ENCODE measurements at regions not wholly inside any gene's neighbourhood (a gene's known extent, or its start where the extent isn't known, plus 50 kb on each side); places are given as distances from the start of the nearest gene placed in this dataset.

DNA sequence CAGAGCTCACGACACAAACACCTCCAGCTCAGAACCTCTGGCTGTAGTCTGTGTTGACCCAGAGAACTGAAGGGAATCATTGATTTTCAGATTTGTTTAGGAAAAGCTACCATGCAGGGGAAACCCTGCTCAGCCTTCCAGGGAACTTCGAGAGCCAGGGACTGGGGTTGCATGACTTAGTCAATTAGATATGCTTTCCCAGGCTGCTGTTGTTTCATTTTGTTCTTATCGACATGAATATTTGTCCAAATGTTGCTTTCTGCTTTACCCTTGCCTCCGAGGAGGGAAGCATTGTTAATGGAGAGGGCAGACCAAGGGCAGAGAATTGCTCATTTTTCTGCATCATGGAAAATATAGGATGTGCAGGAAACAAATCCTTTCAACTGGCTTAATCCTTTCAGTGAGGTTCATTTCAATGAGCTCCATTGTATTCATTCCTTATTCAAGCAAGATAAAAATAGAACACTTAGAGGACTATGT is 82.5 kb downstream of the KLF5 start:
- no peak overlapping the region for H3K4me3 ChIP-seq
- peak; percentile 30 for DNase-seq (ENCODE audit: low spot score)
- H3K79me2 ChIP-seq: no peaks in the 10 kb centered on the region
- H2AFZ ChIP-seq: peak overlapping the region; percentile 32
- H3K4me2 ChIP-seq: peak overlapping the region; percentile 45
- H3K27me3 ChIP-seq: no peaks in the 10 kb centered on the region
- H3K27ac ChIP-seq: peak overlapping the region; percentile 97
- no peaks in the 10 kb centered on the region for H3K36me3 ChIP-seq (replicated peaks; ENCODE audit: insufficient read depth, low read depth)
- H4K20me1 ChIP-seq (ENCODE audit: insufficient read depth, poor library complexity, severe bottlenecking): no peaks in the 10 kb centered on the region
- H3K4me1 ChIP-seq (ENCODE audit: insufficient read depth): peaks cover 26% of the 10 kb centered on the region
- WGBS (ENCODE audit: low lambda C conversion rate, missing lambda C conversion rate): 61% methylated on average over 4 of the region's 4 CpGs
- TF ChIP-seq, protein P1, sequence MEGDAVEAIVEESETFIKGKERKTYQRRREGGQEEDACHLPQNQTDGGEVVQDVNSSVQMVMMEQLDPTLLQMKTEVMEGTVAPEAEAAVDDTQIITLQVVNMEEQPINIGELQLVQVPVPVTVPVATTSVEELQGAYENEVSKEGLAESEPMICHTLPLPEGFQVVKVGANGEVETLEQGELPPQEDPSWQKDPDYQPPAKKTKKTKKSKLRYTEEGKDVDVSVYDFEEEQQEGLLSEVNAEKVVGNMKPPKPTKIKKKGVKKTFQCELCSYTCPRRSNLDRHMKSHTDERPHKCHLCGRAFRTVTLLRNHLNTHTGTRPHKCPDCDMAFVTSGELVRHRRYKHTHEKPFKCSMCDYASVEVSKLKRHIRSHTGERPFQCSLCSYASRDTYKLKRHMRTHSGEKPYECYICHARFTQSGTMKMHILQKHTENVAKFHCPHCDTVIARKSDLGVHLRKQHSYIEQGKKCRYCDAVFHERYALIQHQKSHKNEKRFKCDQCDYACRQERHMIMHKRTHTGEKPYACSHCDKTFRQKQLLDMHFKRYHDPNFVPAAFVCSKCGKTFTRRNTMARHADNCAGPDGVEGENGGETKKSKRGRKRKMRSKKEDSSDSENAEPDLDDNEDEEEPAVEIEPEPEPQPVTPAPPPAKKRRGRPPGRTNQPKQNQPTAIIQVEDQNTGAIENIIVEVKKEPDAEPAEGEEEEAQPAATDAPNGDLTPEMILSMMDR (IDR thresholded peaks at IDR 0.05; ENCODE audit: poor library complexity): no peak
- TF ChIP-seq EZH2phosphoT487 (IDR thresholded peaks at IDR 0.05; ENCODE audit: low read depth, severe bottlenecking, unreplicated experiment): no peak
- no peaks in the 10 kb centered on the region for H3K9me2 ChIP-seq (replicated peaks; ENCODE audit: insufficient read depth)
- H3K9me3 ChIP-seq (ENCODE audit: low read depth): no peaks in the 10 kb centered on the region

DNA sequence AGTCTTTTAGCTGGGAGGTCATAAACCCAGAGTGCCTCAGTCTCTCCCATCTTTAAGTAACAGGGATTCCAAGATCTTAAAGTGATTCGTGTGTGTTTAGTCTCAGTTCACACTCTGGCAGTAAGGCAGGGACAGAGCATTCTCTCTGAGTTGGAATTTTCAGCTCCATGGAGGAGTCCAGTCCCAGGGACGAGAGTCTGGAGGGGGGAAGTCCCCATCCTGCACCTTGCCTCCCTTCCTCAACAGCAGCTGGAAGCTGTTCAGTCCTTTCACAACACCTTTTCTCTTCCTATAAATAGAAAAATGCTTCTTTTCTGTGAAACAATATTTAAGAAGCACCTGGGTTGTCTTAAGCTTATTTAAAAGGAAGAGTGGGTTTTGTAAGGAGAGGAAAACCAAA is 82.0 kb downstream of the KLF5 start:
- 47% methylated on average over 2 of the region's 2 CpGs for WGBS (ENCODE audit: low lambda C conversion rate, missing lambda C conversion rate)
- Histone ChIP-seq H3K27ac (peak overlapping the region; percentile 97), H3K9me2 (replicated peaks; ENCODE audit: insufficient read depth) (no peaks in the 10 kb centered on the region), H4K20me1 (ENCODE audit: insufficient read depth, poor library complexity, severe bottlenecking) (no peaks in the 10 kb centered on the region), H3K4me2 (peak overlapping the region; percentile 45), H3K27me3 (no peaks in the 10 kb centered on the region), H2AFZ (no peak overlapping the region), H3K79me2 (no peaks in the 10 kb centered on the region), H3K4me3 (no peak overlapping the region), H3K36me3 (replicated peaks; ENCODE audit: insufficient read depth, low read depth) (no peaks in the 10 kb centered on the region), H3K4me1 (ENCODE audit: insufficient read depth) (peaks cover 26% of the 10 kb centered on the region), H3K9me3 (ENCODE audit: low read depth) (no peaks in the 10 kb centered on the region)
- TF ChIP-seq, protein P1 (IDR thresholded peaks at IDR 0.05; ENCODE audit: poor library complexity): no peak
- no peak for DNase-seq (ENCODE audit: low spot score)

DNA sequence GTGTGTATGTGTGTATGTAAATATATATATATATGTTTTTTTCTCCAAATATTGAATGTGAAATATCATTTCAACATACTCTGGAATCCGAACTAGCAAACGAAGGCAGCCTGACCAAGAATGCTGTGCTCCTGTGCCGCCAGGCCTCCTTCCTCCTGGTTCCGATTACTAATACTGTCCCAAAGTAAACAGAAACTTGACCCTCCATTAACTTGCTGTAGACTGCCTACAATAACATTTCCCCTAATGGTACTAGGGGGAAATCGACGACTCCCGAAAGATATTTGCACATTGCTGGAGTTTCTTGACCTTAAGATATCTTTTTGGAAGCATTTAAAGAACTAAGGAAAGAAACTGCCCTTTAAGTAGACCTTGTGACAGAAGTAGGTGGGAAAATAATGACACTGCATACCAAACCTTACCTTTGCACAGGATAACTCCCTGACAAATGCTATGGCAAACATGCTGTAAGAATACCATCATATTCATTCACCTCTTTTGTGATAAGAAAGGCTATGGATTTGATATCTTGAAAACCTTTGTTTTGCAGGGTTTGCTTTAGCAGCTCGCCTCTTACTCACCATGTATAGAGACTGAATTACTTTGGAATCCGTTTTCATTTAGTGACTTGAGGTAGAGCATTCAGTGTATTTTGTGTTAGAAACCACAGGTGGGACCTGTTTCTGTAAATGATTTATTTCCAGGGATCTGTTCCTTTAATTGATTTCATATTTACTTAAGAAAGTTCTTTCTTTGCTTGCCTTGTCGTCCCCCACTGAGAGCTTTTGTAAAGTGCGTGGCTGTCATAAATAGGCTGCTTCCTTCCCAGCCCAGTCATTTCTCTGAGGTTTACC is 80.1 kb downstream of the KLF5 start:
- Histone ChIP-seq H3K4me3 (no peak overlapping the region), H3K9me2 (replicated peaks; ENCODE audit: insufficient read depth) (no peaks in the 10 kb centered on the region), H3K4me2 (peak overlapping the region; percentile 66), H2AFZ (no peak overlapping the region), H3K27me3 (no peaks in the 10 kb centered on the region), H4K20me1 (ENCODE audit: insufficient read depth, poor library complexity, severe bottlenecking) (no peaks in the 10 kb centered on the region), H3K4me1 (ENCODE audit: insufficient read depth) (peaks cover 26% of the 10 kb centered on the region), H3K36me3 (replicated peaks; ENCODE audit: insufficient read depth, low read depth) (no peaks in the 10 kb centered on the region), H3K9me3 (ENCODE audit: low read depth) (no peaks in the 10 kb centered on the region), H3K79me2 (no peaks in the 10 kb centered on the region), H3K27ac (peak overlapping the region; percentile 97)
- WGBS (ENCODE audit: low lambda C conversion rate, missing lambda C conversion rate): 24% methylated on average over 11 of the region's 11 CpGs
- peak; percentile 59 for DNase-seq (ENCODE audit: low spot score)
- TF ChIP-seq EZH2 (IDR thresholded peaks at IDR 0.05; ENCODE audit: borderline replicate concordance) (no peak), EZH2phosphoT487 (IDR thresholded peaks at IDR 0.05; ENCODE audit: low read depth, severe bottlenecking, unreplicated experiment) (no peak)

DNA sequence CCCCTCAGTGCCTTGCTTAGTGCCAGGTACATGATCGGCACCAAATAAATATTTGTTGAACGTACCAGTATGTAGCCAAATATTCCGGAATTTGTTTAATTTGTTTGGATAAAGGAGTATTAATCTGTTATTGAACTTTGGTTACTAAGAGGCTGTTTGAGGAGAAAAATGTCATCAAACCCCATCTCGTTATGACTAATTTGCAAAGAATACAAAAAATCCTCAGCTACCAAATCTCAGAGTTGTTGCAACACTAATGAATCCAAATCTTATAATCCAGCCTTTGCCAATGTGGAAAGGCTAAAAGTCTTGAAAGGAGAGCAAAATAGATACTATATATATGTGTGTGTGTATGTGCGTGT is 79.5 kb downstream of the KLF5 start:
- H3K27ac ChIP-seq: peak overlapping the region; percentile 97
- no peaks in the 10 kb centered on the region for H3K9me2 ChIP-seq (replicated peaks; ENCODE audit: insufficient read depth)
- H3K4me2 ChIP-seq: peak overlapping the region; percentile 66
- no peak for DNase-seq (ENCODE audit: low spot score)
- no peaks in the 10 kb centered on the region for H3K36me3 ChIP-seq (replicated peaks; ENCODE audit: insufficient read depth, low read depth)
- no peaks in the 10 kb centered on the region for H3K9me3 ChIP-seq (ENCODE audit: low read depth)
- H3K79me2 ChIP-seq: no peaks in the 10 kb centered on the region
- no peaks in the 10 kb centered on the region for H3K27me3 ChIP-seq
- H3K4me1 ChIP-seq (ENCODE audit: insufficient read depth): peaks cover 26% of the 10 kb centered on the region
- no peaks in the 10 kb centered on the region for H4K20me1 ChIP-seq (ENCODE audit: insufficient read depth, poor library complexity, severe bottlenecking)
- H2AFZ ChIP-seq: no peak overlapping the region
- H3K4me3 ChIP-seq: no peak overlapping the region
- 69% methylated on average over 5 of the region's 5 CpGs for WGBS (ENCODE audit: low lambda C conversion rate, missing lambda C conversion rate)
- TF ChIP-seq EZH2phosphoT487 (IDR thresholded peaks at IDR 0.05; ENCODE audit: low read depth, severe bottlenecking, unreplicated experiment): no peak
- TF ChIP-seq EZH2 (IDR thresholded peaks at IDR 0.05; ENCODE audit: borderline replicate concordance): no peak
- TF ChIP-seq, protein P1 (IDR thresholded peaks at IDR 0.05; ENCODE audit: poor library complexity): no peak

Data from hepatocyte (in vitro differentiated cells).